ENCODE measurements at regions not wholly inside any gene's neighbourhood (a gene's known extent, or its start where the extent isn't known, plus 50 kb on each side); places are given as distances from the start of the nearest gene placed in this dataset.
"Not testable (repeated sequence)": the region's sequence is repeated elsewhere in the genome, so short reads cannot be mapped to it uniquely, and the experiment has no call there.

DNA sequence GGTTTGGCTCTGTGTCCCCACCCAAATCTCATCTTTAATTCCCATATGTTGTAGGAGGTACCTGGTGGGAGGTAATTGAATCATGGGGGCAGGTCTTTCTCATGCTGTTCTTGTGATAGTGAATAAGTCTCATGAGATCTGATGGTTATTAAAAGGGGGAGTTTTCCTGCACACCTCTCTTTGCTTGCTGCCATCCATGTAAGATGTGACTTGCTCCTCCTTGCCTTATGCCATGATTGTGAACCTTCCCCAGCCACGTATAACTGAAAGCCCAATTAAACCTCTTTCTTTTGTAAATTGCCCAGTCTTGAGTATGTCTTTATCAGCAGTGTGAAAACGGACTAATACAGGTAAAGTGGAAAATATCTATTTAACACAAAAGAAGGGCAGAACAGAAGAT lies 213.3 kb downstream of the PTGER3 start:
- not testable (repeated sequence) for TF ChIP-seq TEAD1 (CRISPR knock-in tag; IDR thresholded peaks at IDR 0.05); AFF4 (CRISPR knock-in tag; IDR thresholded peaks at IDR 0.05; ENCODE audit: borderline replicate concordance)
- TF ChIP-seq, protein P1, sequence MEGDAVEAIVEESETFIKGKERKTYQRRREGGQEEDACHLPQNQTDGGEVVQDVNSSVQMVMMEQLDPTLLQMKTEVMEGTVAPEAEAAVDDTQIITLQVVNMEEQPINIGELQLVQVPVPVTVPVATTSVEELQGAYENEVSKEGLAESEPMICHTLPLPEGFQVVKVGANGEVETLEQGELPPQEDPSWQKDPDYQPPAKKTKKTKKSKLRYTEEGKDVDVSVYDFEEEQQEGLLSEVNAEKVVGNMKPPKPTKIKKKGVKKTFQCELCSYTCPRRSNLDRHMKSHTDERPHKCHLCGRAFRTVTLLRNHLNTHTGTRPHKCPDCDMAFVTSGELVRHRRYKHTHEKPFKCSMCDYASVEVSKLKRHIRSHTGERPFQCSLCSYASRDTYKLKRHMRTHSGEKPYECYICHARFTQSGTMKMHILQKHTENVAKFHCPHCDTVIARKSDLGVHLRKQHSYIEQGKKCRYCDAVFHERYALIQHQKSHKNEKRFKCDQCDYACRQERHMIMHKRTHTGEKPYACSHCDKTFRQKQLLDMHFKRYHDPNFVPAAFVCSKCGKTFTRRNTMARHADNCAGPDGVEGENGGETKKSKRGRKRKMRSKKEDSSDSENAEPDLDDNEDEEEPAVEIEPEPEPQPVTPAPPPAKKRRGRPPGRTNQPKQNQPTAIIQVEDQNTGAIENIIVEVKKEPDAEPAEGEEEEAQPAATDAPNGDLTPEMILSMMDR (IDR thresholded peaks at IDR 0.05) = not testable (repeated sequence)

Data from WTC11 (cell line).